ENCODE measurements at regions not wholly inside any gene's neighbourhood (a gene's known extent, or its start where the extent isn't known, plus 50 kb on each side); places are given as distances from the start of the nearest gene placed in this dataset.

- DNase-seq (ENCODE audit: low read depth): no peak
Observed at GRCh38 chr3:176969066-176969465, 228.2 kb downstream of the TBL1XR1 start.

- no peak for DNase-seq (ENCODE audit: low read depth)
Observed at GRCh38 chr3:176968631-176969030, 228.7 kb downstream of the TBL1XR1 start.

- no peak for DNase-seq (ENCODE audit: low read depth)
Observed at GRCh38 chr3:176967522-176967921, 229.8 kb downstream of the TBL1XR1 start.

GRCh38 chr3:176964661-176965060 is 232.6 kb downstream of the TBL1XR1 start:
- DNase-seq (ENCODE audit: low read depth): no peak

- DNase-seq (ENCODE audit: low read depth): no peak
Observed at GRCh38 chr3:176961916-176962315, 235.4 kb downstream of the TBL1XR1 start.

GRCh38 chr3:176959867-176960266 is 237.4 kb downstream of the TBL1XR1 start:
- no peak for DNase-seq (ENCODE audit: low read depth)

- no peak for DNase-seq (ENCODE audit: low read depth)
Observed at GRCh38 chr3:176958560-176958959, 238.7 kb downstream of the TBL1XR1 start.

- no peak for DNase-seq (ENCODE audit: low read depth)
Observed at GRCh38 chr3:176954517-176954916, 242.8 kb downstream of the TBL1XR1 start.

- no peak for DNase-seq (ENCODE audit: low read depth)
Observed at GRCh38 chr3:176953106-176954060, 243.9 kb downstream of the TBL1XR1 start.

- DNase-seq (ENCODE audit: low read depth): no peak
Observed at GRCh38 chr3:176951586-176952292, 245.5 kb downstream of the TBL1XR1 start.

GRCh38 chr3:176951144-176951543 is 246.1 kb downstream of the TBL1XR1 start:
- no peak for DNase-seq (ENCODE audit: low read depth)

- DNase-seq (ENCODE audit: low read depth): no peak
Observed at GRCh38 chr3:176950743-176951142, 246.5 kb downstream of the TBL1XR1 start.

- DNase-seq (ENCODE audit: low read depth): no peak
Observed at GRCh38 chr3:176948151-176948550, 249.1 kb downstream of the TBL1XR1 start.

- no peak for DNase-seq (ENCODE audit: low read depth)
Observed at GRCh38 chr3:176946202-176946601, 251.1 kb downstream of the TBL1XR1 start.

GRCh38 chr3:176942305-176942704 is 255.0 kb downstream of the TBL1XR1 start:
- DNase-seq (ENCODE audit: low read depth): no peak

- DNase-seq (ENCODE audit: low read depth): no peak
Observed at GRCh38 chr3:176941689-176942088, 255.6 kb downstream of the TBL1XR1 start.

GRCh38 chr3:176939022-176939817 is 258.1 kb downstream of the TBL1XR1 start:
- no peak for DNase-seq (ENCODE audit: low read depth)

- DNase-seq (ENCODE audit: low read depth): no peak
Observed at GRCh38 chr3:176937994-176938393, 259.3 kb downstream of the TBL1XR1 start.

- no peak for DNase-seq (ENCODE audit: low read depth)
Observed at GRCh38 chr3:176937541-176937940, 259.7 kb downstream of the TBL1XR1 start.

GRCh38 chr3:176935194-176935888 is 261.9 kb downstream of the TBL1XR1 start:
- DNase-seq (ENCODE audit: low read depth): no peak

GRCh38 chr3:176934698-176935097 is 262.6 kb downstream of the TBL1XR1 start:
- no peak for DNase-seq (ENCODE audit: low read depth)

- DNase-seq (ENCODE audit: low read depth): no peak
Observed at GRCh38 chr3:176933704-176934103, 263.6 kb downstream of the TBL1XR1 start.
